Thoracic aorta (tissue), 2 donors: ENCODE measurements at regions not wholly inside any gene's neighbourhood (a gene's known extent, or its start where the extent isn't known, plus 50 kb on each side); places are given as distances from the start of the nearest gene placed in this dataset.

Experiments
- ATAC-seq: fragments of 150-250 bp; one replicate; pipeline ENCODE4 v1.8.0; 2017; ENCODE audit warnings: low read depth; ENCODE audit not compliant: insufficient number of reproducible peaks, low FRiP score
- DNase-seq: peaks from one replicate; pipeline ENCODE4 v3.0.0-alpha.2; 2020; ENCODE audit warnings: low spot score
- H3K27ac ChIP-seq, 2 donors: fragments of 200-600 bp; sonication (generic); 1 replicate in 1 of 2; 2 replicates in 1 of 2; pipeline ENCODE4 v1.5.1; 2016; ENCODE audit warnings: mild to moderate bottlenecking in 2 of 2, moderate library complexity in 2 of 2
- H3K27me3 ChIP-seq: fragments of 200-600 bp; sonication (generic); replicated peaks from 2 replicates; pipeline ENCODE4 v1.6.0; 2016; ENCODE audit warnings: mild to moderate bottlenecking; ENCODE audit not compliant: insufficient read depth
- H3K36me3 ChIP-seq: fragments of 200-600 bp; sonication (generic); one replicate; pipeline ENCODE4 v1.5.1; 2016
- H3K4me1 ChIP-seq, 2 donors: fragments of 200-600 bp; sonication (generic); 1 replicate in 1 of 2; 2 replicates in 1 of 2; pipeline versions ENCODE4 v1.5.1 to v1.6.0; 2016; ENCODE audit warnings: low read depth in 2 of 2, mild to moderate bottlenecking in 1 of 2; ENCODE audit not compliant: control insufficient read depth in 1 of 2
- H3K4me3 ChIP-seq: fragments of 200-600 bp; sonication (generic); 2 replicates; pipeline ENCODE4 v1.5.1; 2016; ENCODE audit warnings: mild to moderate bottlenecking
- H3K9me3 ChIP-seq: fragments of 200-600 bp; sonication (generic); 2 replicates; pipeline ENCODE4 v1.5.1; 2016
- TF ChIP-seq, protein P1 (sequence below): fragments of 200-600 bp; sonication (generic); IDR thresholded peaks from one replicate; pipeline ENCODE4 v1.5.1; 2019; ENCODE audit warnings: antibody characterized with exemption

DNA sequence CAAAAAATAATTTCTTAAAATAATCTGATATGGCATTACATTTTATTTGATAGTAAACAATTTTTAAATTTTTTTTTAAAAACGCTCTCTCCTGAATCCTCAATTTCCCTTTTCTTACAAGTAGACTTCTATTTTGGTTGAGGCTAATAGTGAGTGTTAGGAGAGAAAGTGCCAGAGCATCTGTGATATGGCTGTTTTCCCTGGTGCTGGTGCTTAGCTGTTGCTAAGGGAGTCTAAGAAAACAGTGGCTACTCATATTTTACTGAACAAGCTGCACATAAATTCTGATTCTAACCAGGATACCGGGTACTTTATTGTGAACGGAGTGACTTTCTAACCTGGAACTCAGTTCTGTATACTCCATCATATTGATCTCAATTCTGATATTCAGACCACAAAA lies 311.1 kb upstream of the KIAA1217 start:
- Histone ChIP-seq H3K4me1 (no peaks in the 10 kb centered on the region), H3K9me3 (no peaks in the 10 kb centered on the region), H3K27me3 (no peaks in the 10 kb centered on the region), H3K36me3 (no peaks in the 10 kb centered on the region), H3K4me3 (no peak overlapping the region), H3K27ac (no peak overlapping the region)
- DNase-seq (no peak), ATAC-seq (no peak)
- TF ChIP-seq, protein P1, sequence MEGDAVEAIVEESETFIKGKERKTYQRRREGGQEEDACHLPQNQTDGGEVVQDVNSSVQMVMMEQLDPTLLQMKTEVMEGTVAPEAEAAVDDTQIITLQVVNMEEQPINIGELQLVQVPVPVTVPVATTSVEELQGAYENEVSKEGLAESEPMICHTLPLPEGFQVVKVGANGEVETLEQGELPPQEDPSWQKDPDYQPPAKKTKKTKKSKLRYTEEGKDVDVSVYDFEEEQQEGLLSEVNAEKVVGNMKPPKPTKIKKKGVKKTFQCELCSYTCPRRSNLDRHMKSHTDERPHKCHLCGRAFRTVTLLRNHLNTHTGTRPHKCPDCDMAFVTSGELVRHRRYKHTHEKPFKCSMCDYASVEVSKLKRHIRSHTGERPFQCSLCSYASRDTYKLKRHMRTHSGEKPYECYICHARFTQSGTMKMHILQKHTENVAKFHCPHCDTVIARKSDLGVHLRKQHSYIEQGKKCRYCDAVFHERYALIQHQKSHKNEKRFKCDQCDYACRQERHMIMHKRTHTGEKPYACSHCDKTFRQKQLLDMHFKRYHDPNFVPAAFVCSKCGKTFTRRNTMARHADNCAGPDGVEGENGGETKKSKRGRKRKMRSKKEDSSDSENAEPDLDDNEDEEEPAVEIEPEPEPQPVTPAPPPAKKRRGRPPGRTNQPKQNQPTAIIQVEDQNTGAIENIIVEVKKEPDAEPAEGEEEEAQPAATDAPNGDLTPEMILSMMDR, result no peak

DNA sequence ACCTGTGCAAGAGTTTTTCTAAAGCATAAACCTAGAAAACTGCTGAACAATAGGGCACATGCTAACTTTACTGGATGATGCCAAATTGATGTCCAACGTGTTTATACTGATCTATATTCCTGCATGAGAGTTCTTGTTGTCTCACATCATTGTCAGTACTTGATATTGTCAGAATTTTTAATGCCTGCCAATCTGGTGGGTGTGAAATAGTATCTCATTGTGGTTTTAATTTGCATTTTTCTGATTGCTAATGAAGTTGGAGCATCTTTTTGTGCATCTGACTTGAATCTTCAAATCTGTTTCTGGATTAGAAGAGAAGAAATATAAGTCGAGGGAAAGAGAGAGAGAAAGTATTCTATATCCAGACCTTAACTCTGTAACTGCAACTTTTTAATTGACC lies 309.8 kb upstream of the KIAA1217 start:
- no peak overlapping the region for H3K4me3 ChIP-seq
- TF ChIP-seq, protein P1, result no peak
- H3K36me3 ChIP-seq, result no peaks in the 10 kb centered on the region
- DNase-seq (no peak), ATAC-seq (no peak)
- no peaks in the 10 kb centered on the region for H3K9me3 ChIP-seq
- H3K4me1 ChIP-seq, result no peaks in the 10 kb centered on the region
- no peak overlapping the region for H3K27ac ChIP-seq
- no peaks in the 10 kb centered on the region for H3K27me3 ChIP-seq

DNA sequence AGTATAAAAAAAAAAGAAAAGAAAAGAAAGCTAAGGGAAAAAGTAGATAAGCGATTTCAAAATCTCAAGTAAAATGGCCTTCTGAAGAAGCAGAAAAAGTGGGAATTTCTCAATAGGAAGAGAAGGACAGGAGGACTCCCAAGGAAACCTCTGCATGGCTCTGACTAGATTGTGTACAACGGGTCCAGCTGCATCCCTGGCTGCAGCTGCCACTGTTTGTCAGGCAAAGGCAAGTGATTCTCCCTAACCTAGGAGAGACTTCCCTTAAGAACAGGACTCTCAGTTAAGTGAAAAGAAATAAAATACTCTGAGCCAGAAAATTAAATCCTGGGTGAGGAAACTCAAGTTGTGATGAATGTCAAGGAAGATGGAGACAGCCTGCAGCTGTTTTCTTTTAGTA lies 298.6 kb upstream of the KIAA1217 start:
- DNase-seq, result no peak
- ATAC-seq, result no peak
- H3K4me3 ChIP-seq, result no peak overlapping the region
- H3K9me3 ChIP-seq, result no peaks in the 10 kb centered on the region
- no peaks in the 10 kb centered on the region for H3K4me1 ChIP-seq
- no peaks in the 10 kb centered on the region for H3K36me3 ChIP-seq
- H3K27me3 ChIP-seq, result no peaks in the 10 kb centered on the region
- TF ChIP-seq, protein P1, result no peak
- no peak overlapping the region for H3K27ac ChIP-seq

DNA sequence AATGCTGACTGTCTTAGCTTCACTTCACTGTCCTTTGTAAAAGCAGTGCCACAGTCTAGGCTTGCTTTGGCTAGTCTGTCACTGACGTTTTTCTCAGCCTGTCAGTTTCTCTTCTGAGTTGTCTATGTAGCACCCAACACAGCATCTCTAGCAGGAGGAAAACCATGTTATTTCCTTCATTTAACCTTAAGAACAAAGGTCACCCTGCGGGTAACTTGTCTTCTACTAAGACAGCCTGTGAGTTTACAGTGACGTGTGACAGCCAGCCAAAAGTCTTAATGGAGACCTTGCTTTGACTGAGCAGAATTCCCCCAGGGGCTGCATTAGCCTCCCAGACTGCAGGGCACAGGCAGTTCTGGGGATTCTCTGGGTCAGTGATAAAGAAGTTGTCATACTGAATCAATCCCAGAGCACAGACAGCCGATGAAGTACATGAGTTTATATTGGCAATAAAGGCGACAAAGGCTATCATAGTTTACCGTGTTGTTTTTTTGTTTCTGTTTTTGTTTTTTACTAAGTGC lies 296.0 kb upstream of the KIAA1217 start:
- no peaks in the 10 kb centered on the region for H3K9me3 ChIP-seq
- no peaks in the 10 kb centered on the region for H3K4me1 ChIP-seq
- no peak overlapping the region for H3K27ac ChIP-seq
- H3K27me3 ChIP-seq, result no peaks in the 10 kb centered on the region
- no peak for DNase-seq
- no peaks in the 10 kb centered on the region for H3K36me3 ChIP-seq
- H3K4me3 ChIP-seq, result no peak overlapping the region
- ATAC-seq, result no peak
- TF ChIP-seq, protein P1, result no peak

DNA sequence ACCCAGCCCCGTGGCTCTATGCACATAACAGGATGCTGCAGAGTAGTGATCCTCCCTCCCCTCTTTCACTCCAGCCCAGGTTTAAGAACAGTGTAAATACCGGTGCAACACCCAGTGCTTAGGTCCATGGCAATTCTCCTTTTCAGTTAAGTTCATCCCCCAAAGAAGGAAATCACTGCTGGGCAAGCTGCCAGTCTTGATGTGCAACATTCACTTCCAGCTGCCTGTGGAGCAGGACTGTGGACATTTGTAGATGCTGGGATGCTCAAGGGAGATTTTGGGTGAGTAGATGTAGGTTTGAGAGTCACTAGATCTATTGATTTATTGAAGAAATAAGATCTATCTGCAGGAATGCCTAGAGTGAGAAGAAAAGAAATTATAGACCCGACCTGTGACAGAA lies 294.3 kb upstream of the KIAA1217 start:
- Histone ChIP-seq H3K27me3 (no peaks in the 10 kb centered on the region), H3K27ac (no peak overlapping the region), H3K36me3 (no peaks in the 10 kb centered on the region), H3K4me1 (no peaks in the 10 kb centered on the region), H3K9me3 (no peaks in the 10 kb centered on the region), H3K4me3 (no peak overlapping the region)
- TF ChIP-seq, protein P1, result no peak
- DNase-seq, result no peak
- no peak for ATAC-seq
